H1 (cell line): ENCODE measurements at regions not wholly inside any gene's neighbourhood (a gene's known extent, or its start where the extent isn't known, plus 50 kb on each side); places are given as distances from the start of the nearest gene placed in this dataset.

Experiments
- CTCF ChIA-PET: fragments of 300-600 bp; sonication (Branson Sonifier 250); formaldehyde crosslinking; loops from one replicate; lab custom pipeline; 2021; ENCODE audit not compliant: partially characterized antibody; lab: Charles Lee
- POLR2A ChIA-PET: fragments of 300-600 bp; sonication (Branson Sonifier 250); formaldehyde crosslinking; loops from one replicate; lab custom pipeline; 2021; ENCODE audit warnings: inconsistent platforms; ENCODE audit not compliant: partially characterized antibody; lab: Charles Lee
- DNase-seq, 2 experiments: peaks; one replicate each; pipeline versions ENCODE4 v3.0.0 to v3.0.0-alpha.2; 2010 to 2022; ENCODE audit warnings: low spot score in 2 of 2, low read depth in 1 of 2, mixed read lengths in 1 of 2
- FAIRE-seq: peaks from 2 replicates; lab custom pipeline; 2011; peaks lifted over from hg19 to GRCh38; lab: Jason Lieb, UNC
- H2AFZ ChIP-seq: 2 replicates; pipeline ENCODE4 v1.8.1; 2012; ENCODE audit warnings: low read length, inconsistent platforms
- H2AK5ac ChIP-seq: 2 replicates; pipeline ENCODE4 v1.6.1; 2013; ENCODE audit warnings: low read depth, low read length
- H2BK120ac ChIP-seq: replicated peaks from 2 replicates; pipeline ENCODE3; 2013; ENCODE audit warnings: low read depth, low read length, inconsistent platforms
- H2BK12ac ChIP-seq: 2 replicates; pipeline ENCODE4 v1.6.1; 2013; ENCODE audit warnings: low read depth, low read length
- H2BK15ac ChIP-seq: 2 replicates; pipeline ENCODE4 v1.6.1; 2013; ENCODE audit warnings: low read length
- H2BK20ac ChIP-seq: 2 replicates; pipeline ENCODE4 v1.6.1; 2013; ENCODE audit warnings: low read length
- H2BK5ac ChIP-seq: 2 replicates; pipeline ENCODE4 v1.6.1; 2013; ENCODE audit warnings: low read depth, low read length
- H3K14ac ChIP-seq: 2 replicates; pipeline ENCODE4 v1.6.1; 2013; ENCODE audit warnings: inconsistent platforms; ENCODE audit not compliant: insufficient read length
- H3K18ac ChIP-seq: 2 replicates; pipeline ENCODE4 v1.6.1; 2013; ENCODE audit warnings: low read length; ENCODE audit errors: extremely low read depth
- H3K23ac ChIP-seq: 2 replicates; pipeline ENCODE4 v1.6.1; 2013; ENCODE audit warnings: inconsistent platforms; ENCODE audit not compliant: insufficient read length
- H3K23me2 ChIP-seq: 2 replicates; pipeline ENCODE4 v1.6.1; 2013; ENCODE audit warnings: low read depth, low read length
- H3K27ac ChIP-seq: 2 replicates; pipeline ENCODE4 v1.6.1; 2011; ENCODE audit warnings: low read depth, low read length, inconsistent platforms
- H3K27me3 ChIP-seq, 4 experiments: replicated peaks in 1 of 4; 1 replicate in 1 of 4; 2 replicates in 3 of 4; pipeline versions ENCODE4 v1.6.1 to v1.8.1; 2011 to 2013; ENCODE audit warnings: low read length in 3 of 4, mild to moderate bottlenecking in 3 of 4, inconsistent platforms in 2 of 4, mixed read lengths in 2 of 4, moderate library complexity in 1 of 4; ENCODE audit not compliant: control insufficient read depth in 3 of 4, insufficient read depth in 3 of 4; ENCODE audit errors: extremely low read depth in 1 of 4
- H3K36me3 ChIP-seq, 4 experiments: 2 replicates each; pipeline versions ENCODE4 v1.6.1 to v1.8.1; 2011 to 2013; ENCODE audit warnings: mild to moderate bottlenecking in 4 of 4, low read length in 3 of 4, moderate library complexity in 2 of 4, control low read depth in 1 of 4, inconsistent platforms in 1 of 4; ENCODE audit not compliant: insufficient read depth in 4 of 4, control insufficient read depth in 2 of 4
- H3K4ac ChIP-seq: replicated peaks from 2 replicates; pipeline ENCODE3; 2013; ENCODE audit warnings: low read length, low read depth, mixed read lengths, inconsistent platforms; ENCODE audit not compliant: insufficient read length
- H3K4me1 ChIP-seq, 4 experiments: replicated peaks in 1 of 4; 1 replicate in 1 of 4; 2 replicates in 3 of 4; pipeline versions ENCODE4 v1.6.1 to v1.8.1; 2011 to 2013; ENCODE audit warnings: low read length in 3 of 4, inconsistent platforms in 2 of 4, mixed read lengths in 1 of 4; ENCODE audit not compliant: insufficient read depth in 4 of 4, control insufficient read depth in 3 of 4
- H3K4me2 ChIP-seq, 2 experiments: 2 replicates each; pipeline versions ENCODE4 v1.6.1 to v1.8.1; 2011 to 2013; ENCODE audit warnings: low read depth in 2 of 2, low read length in 2 of 2, control low read depth in 1 of 2, inconsistent platforms in 1 of 2, mild to moderate bottlenecking in 1 of 2; ENCODE audit not compliant: insufficient read depth in 1 of 2
- H3K4me3 ChIP-seq, 4 experiments: fragments of 200-600, 300-600 bp in 1 of 4; sonication (generic), shearing (Covaris generic), sonication (Bioruptor Twin) in 1 of 4; 2 replicates each; pipeline versions ENCODE4 v1.5.1 to v1.8.1; 2011 to 2016; ENCODE audit warnings: low read length in 4 of 4, low read depth in 3 of 4, control low read depth in 2 of 4, inconsistent platforms in 2 of 4, mild to moderate bottlenecking in 2 of 4, mixed read lengths in 1 of 4, moderate library complexity in 1 of 4; ENCODE audit not compliant: insufficient read depth in 2 of 4; ENCODE audit errors: extremely low read depth in 1 of 4
- H3K56ac ChIP-seq: replicated peaks from 2 replicates; pipeline ENCODE3; 2013; ENCODE audit warnings: low read depth, mild to moderate bottlenecking, mixed read lengths, low read length, inconsistent platforms; ENCODE audit not compliant: insufficient read length
- H3K79me1 ChIP-seq: 2 replicates; pipeline ENCODE4 v1.6.1; 2013; ENCODE audit warnings: low read depth, low read length, control low read depth
- H3K79me2 ChIP-seq, 2 experiments: 2 replicates each; pipeline versions ENCODE4 v1.6.1 to v1.8.1; 2012 to 2013; ENCODE audit warnings: low read length in 2 of 2, mild to moderate bottlenecking in 2 of 2, inconsistent platforms in 1 of 2; ENCODE audit not compliant: insufficient read depth in 2 of 2, control insufficient read depth in 1 of 2
- H3K9ac ChIP-seq, 4 experiments: replicated peaks in 1 of 4; 1 replicate in 1 of 4; 2 replicates in 3 of 4; pipeline versions ENCODE4 v1.6.1 to v1.8.1; 2011 to 2013; ENCODE audit warnings: low read depth in 3 of 4, low read length in 3 of 4, control low read depth in 2 of 4, mild to moderate bottlenecking in 2 of 4, moderate library complexity in 2 of 4, inconsistent platforms in 1 of 4; ENCODE audit errors: extremely low read depth in 1 of 4
- H3K9me3 ChIP-seq, 2 experiments: 2 replicates each; pipeline versions ENCODE4 v1.6.1 to v1.8.1; 2012 to 2013; ENCODE audit warnings: mild to moderate bottlenecking in 2 of 2, moderate library complexity in 2 of 2, control low read depth in 1 of 2, inconsistent platforms in 1 of 2, low read depth in 1 of 2, low read length in 1 of 2, mixed read lengths in 1 of 2; ENCODE audit not compliant: insufficient read depth in 2 of 2
- H4K20me1 ChIP-seq, 2 experiments: replicated peaks in 1 of 2; 2 replicates each; pipeline versions ENCODE3 to v1.8.1; 2011 to 2013; ENCODE audit warnings: inconsistent platforms in 2 of 2, low read length in 2 of 2, mild to moderate bottlenecking in 1 of 2; ENCODE audit not compliant: insufficient read depth in 2 of 2, control insufficient read depth in 1 of 2
- H4K5ac ChIP-seq: 2 replicates; pipeline ENCODE4 v1.6.1; 2013; ENCODE audit warnings: low read length, low read depth, mixed read lengths, inconsistent platforms; ENCODE audit not compliant: insufficient read length
- H4K8ac ChIP-seq: 2 replicates; pipeline ENCODE4 v1.8.0; 2013; ENCODE audit warnings: mild to moderate bottlenecking, moderate library complexity, low read length, inconsistent platforms; ENCODE audit not compliant: insufficient read depth; ENCODE audit errors: extremely low read depth
- H4K91ac ChIP-seq: replicated peaks from 2 replicates; pipeline ENCODE3; 2013; ENCODE audit warnings: low read length, mixed read lengths, inconsistent platforms; ENCODE audit not compliant: insufficient read length
- CBX8 ChIP-seq: fragments of 300-800, 300-1000 bp; sonication (generic); IDR thresholded peaks from 2 replicates; pipeline ENCODE4 v1.7.1; 2016; ENCODE audit warnings: low read depth, low read length, borderline replicate concordance
- NRF1 ChIP-seq: IDR thresholded peaks from 2 replicates; pipeline ENCODE4 v1.6.1; 2011; ENCODE audit warnings: mild to moderate bottlenecking, low read depth, low read length, improper control_type of control experiment
- RBBP5 ChIP-seq: IDR thresholded peaks from 2 replicates; pipeline ENCODE4 v1.7.1; 2012; ENCODE audit warnings: low read depth, mild to moderate bottlenecking, inconsistent platforms, low read length, moderate library complexity, borderline replicate concordance
- SIX5 ChIP-seq: IDR thresholded peaks from 2 replicates; pipeline ENCODE4 v1.6.1; 2011; ENCODE audit warnings: mild to moderate bottlenecking, low read depth, low read length
- SP4 ChIP-seq: IDR thresholded peaks from 2 replicates; pipeline ENCODE4 v1.6.1; 2012; ENCODE audit warnings: low read length, inconsistent platforms
- ZNF274 ChIP-seq: IDR thresholded peaks from 2 replicates; pipeline ENCODE4 v1.7.0; 2012; ENCODE audit warnings: low read length, borderline replicate concordance; ENCODE audit errors: extremely low read depth
- WGBS, 2 experiments: shearing (Covaris generic) in 1 of 2; methylation state at CpG; one replicate each; pipeline versions ENCODE4 v1.1.6 to v1.1.7; 2013 to 2015; ENCODE audit warnings: low lambda C conversion rate in 2 of 2, mixed read lengths in 2 of 2, inconsistent platforms in 1 of 2, low coverage in 1 of 2, missing lambda C conversion rate in 1 of 2; ENCODE audit not compliant: insufficient replicate concordance in 2 of 2, insufficient coverage in 1 of 2, insufficient read length in 1 of 2; ENCODE audit errors: extremely low coverage in 1 of 2, missing lambda C conversion rate in 1 of 2; 5-methylcytosine and 5-hydroxymethylcytosine counted together

DNA sequence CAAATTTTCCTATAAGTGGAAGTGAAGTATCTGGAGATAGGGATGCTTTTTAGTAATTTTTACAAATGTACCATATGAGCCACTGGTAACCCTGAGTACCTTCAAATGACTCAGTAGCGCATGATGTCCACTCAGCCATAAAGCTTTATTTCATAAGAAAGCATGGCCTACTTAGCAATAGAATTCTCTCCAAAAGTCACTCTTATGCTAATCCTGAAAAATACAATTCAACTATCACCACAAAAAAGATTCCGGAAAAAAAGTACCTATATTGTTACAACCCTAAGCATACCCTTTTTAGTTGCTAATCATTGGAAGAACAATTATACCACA, 732.2 kb downstream of the SOCS6 start:
- TF ChIP-seq SP4 (no peak), SIX5 (no peak), CBX8 (no peak), RBBP5 (no peak), ZNF274 (no peak), NRF1 (no peak)
- no peak overlapping the region for H3K4me2 ChIP-seq
- H3K27me3 ChIP-seq, result no peaks in the 10 kb centered on the region
- no peak overlapping the region for H3K27ac ChIP-seq
- no peak overlapping the region for H3K9ac ChIP-seq
- no peak for FAIRE-seq
- 89% methylated on average over 2 of the region's 2 CpGs; no CpG with 5 or more reads in 1 of the 2 experiments for whole genome bisulfite sequencing, 2 experiments
- H2BK5ac ChIP-seq, result no peak overlapping the region
- POLR2A ChIA-PET, result no interaction called here
- no peak overlapping the region for H3K18ac ChIP-seq
- no peak overlapping the region for H3K4ac ChIP-seq
- no peak overlapping the region for H2BK12ac ChIP-seq
- no peak overlapping the region for H3K4me3 ChIP-seq
- CTCF ChIA-PET, result no interaction called here
- no peak for DNase-seq
- H2BK20ac ChIP-seq, result no peak overlapping the region
- H3K36me3 ChIP-seq, result no peaks in the 10 kb centered on the region
- no peak overlapping the region for H4K5ac ChIP-seq
- no peaks in the 10 kb centered on the region for H3K23me2 ChIP-seq
- no peak overlapping the region for H2BK15ac ChIP-seq
- no peak overlapping the region for H4K91ac ChIP-seq
- H2AK5ac ChIP-seq, result no peak overlapping the region
- no peak overlapping the region for H2AFZ ChIP-seq
- no peak overlapping the region for H3K56ac ChIP-seq
- no peaks in the 10 kb centered on the region for H4K20me1 ChIP-seq
- peaks cover 65 to 66% of the 10 kb centered on the region in 2 experiments for H3K9me3 ChIP-seq
- H3K79me2 ChIP-seq, result no peaks in the 10 kb centered on the region
- no peaks in the 10 kb centered on the region for H3K4me1 ChIP-seq
- no peak overlapping the region for H4K8ac ChIP-seq
- no peak overlapping the region for H3K23ac ChIP-seq
- no peaks in the 10 kb centered on the region for H3K79me1 ChIP-seq
- H2BK120ac ChIP-seq, result no peak overlapping the region
- H3K14ac ChIP-seq, result no peak overlapping the region
